Cardiac fibroblast (primary cell): ENCODE measurements at regions not wholly inside any gene's neighbourhood (a gene's known extent, or its start where the extent isn't known, plus 50 kb on each side); places are given as distances from the start of the nearest gene placed in this dataset.

Experiments
- DNase-seq, 2 donors: peaks; one replicate each; pipeline versions ENCODE4 v3.0.0 to v3.0.0-alpha.2; 2010; ENCODE audit warnings: low read depth in 2 of 2
- H3K4me3 ChIP-seq, 2 donors: replicated peaks in 1 of 2; 1 replicate in 1 of 2; 2 replicates in 1 of 2; pipeline ENCODE4 v1.5.1; 2011; ENCODE audit warnings: low read depth in 2 of 2, low read length in 2 of 2, mild to moderate bottlenecking in 2 of 2, moderate library complexity in 1 of 2
- CTCF ChIP-seq: IDR thresholded peaks from one replicate; pipeline ENCODE4 v1.5.1; 2011; ENCODE audit warnings: low read depth, mild to moderate bottlenecking, low read length, inconsistent platforms

GRCh38 chr2:177124371-177124770, 88.2 kb upstream of the HNRNPA3 start:
- H3K4me3 ChIP-seq, result no peak overlapping the region
- TF ChIP-seq CTCF, result no peak
- peak in 1 of 2 donors; percentile 8 for DNase-seq

GRCh38 chr2:177127821-177128220, 84.8 kb upstream of the HNRNPA3 start:
- DNase-seq, result no peak
- no peak for TF ChIP-seq CTCF
- H3K4me3 ChIP-seq, result no peak overlapping the region

GRCh38 chr2:177129610-177130009, 83.0 kb upstream of the HNRNPA3 start:
- DNase-seq, result no peak
- H3K4me3 ChIP-seq, result no peak overlapping the region
- no peak for TF ChIP-seq CTCF

GRCh38 chr2:177131858-177132257, 80.7 kb upstream of the HNRNPA3 start:
- no peak overlapping the region for H3K4me3 ChIP-seq
- TF ChIP-seq CTCF, result no peak
- no peak for DNase-seq

- no peak overlapping the region for H3K4me3 ChIP-seq
- TF ChIP-seq CTCF, result no peak
Observed at GRCh38 chr2:177138823-177139222, 73.8 kb upstream of the HNRNPA3 start.

GRCh38 chr2:177141866-177142265, 70.7 kb upstream of the HNRNPA3 start:
- DNase-seq, result no peak
- H3K4me3 ChIP-seq, result no peak overlapping the region
- TF ChIP-seq CTCF, result no peak

More at GRCh38 chr2:177138823-177139222, 73.8 kb upstream of the HNRNPA3 start:
- DNase-seq, result no peak

GRCh38 chr2:177143444-177143843, 69.2 kb upstream of the HNRNPA3 start:
- TF ChIP-seq CTCF, result no peak
- DNase-seq, result peak; percentile 54 to 60
- H3K4me3 ChIP-seq, result no peak overlapping the region
